ENCODE measurements at regions not wholly inside any gene's neighbourhood (a gene's known extent, or its start where the extent isn't known, plus 50 kb on each side); places are given as distances from the start of the nearest gene placed in this dataset.

- DNase-seq (ENCODE audit: low read depth in 1 of 2, low spot score in 1 of 2): no peak
- TF ChIP-seq POLR2AphosphoS5 (IDR thresholded peaks at IDR 0.05; ENCODE audit: low read depth) (no peak), GABPA (IDR thresholded peaks at IDR 0.05; ENCODE audit: low read depth) (no peak), SPI1 (IDR thresholded peaks at IDR 0.05; ENCODE audit: borderline replicate concordance, low read depth) (no peak)
- TF ChIP-seq, protein P1, sequence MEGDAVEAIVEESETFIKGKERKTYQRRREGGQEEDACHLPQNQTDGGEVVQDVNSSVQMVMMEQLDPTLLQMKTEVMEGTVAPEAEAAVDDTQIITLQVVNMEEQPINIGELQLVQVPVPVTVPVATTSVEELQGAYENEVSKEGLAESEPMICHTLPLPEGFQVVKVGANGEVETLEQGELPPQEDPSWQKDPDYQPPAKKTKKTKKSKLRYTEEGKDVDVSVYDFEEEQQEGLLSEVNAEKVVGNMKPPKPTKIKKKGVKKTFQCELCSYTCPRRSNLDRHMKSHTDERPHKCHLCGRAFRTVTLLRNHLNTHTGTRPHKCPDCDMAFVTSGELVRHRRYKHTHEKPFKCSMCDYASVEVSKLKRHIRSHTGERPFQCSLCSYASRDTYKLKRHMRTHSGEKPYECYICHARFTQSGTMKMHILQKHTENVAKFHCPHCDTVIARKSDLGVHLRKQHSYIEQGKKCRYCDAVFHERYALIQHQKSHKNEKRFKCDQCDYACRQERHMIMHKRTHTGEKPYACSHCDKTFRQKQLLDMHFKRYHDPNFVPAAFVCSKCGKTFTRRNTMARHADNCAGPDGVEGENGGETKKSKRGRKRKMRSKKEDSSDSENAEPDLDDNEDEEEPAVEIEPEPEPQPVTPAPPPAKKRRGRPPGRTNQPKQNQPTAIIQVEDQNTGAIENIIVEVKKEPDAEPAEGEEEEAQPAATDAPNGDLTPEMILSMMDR (IDR thresholded peaks at IDR 0.05; ENCODE audit: insufficient read depth, low read length): no peak
- TF ChIP-seq, protein P2, sequence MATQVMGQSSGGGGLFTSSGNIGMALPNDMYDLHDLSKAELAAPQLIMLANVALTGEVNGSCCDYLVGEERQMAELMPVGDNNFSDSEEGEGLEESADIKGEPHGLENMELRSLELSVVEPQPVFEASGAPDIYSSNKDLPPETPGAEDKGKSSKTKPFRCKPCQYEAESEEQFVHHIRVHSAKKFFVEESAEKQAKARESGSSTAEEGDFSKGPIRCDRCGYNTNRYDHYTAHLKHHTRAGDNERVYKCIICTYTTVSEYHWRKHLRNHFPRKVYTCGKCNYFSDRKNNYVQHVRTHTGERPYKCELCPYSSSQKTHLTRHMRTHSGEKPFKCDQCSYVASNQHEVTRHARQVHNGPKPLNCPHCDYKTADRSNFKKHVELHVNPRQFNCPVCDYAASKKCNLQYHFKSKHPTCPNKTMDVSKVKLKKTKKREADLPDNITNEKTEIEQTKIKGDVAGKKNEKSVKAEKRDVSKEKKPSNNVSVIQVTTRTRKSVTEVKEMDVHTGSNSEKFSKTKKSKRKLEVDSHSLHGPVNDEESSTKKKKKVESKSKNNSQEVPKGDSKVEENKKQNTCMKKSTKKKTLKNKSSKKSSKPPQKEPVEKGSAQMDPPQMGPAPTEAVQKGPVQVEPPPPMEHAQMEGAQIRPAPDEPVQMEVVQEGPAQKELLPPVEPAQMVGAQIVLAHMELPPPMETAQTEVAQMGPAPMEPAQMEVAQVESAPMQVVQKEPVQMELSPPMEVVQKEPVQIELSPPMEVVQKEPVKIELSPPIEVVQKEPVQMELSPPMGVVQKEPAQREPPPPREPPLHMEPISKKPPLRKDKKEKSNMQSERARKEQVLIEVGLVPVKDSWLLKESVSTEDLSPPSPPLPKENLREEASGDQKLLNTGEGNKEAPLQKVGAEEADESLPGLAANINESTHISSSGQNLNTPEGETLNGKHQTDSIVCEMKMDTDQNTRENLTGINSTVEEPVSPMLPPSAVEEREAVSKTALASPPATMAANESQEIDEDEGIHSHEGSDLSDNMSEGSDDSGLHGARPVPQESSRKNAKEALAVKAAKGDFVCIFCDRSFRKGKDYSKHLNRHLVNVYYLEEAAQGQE (IDR thresholded peaks at IDR 0.05; ENCODE audit: insufficient replicate concordance, low read depth): no peak
- H3K27ac ChIP-seq (replicated peaks): no peak overlapping the region
- H3K4me3 ChIP-seq (replicated peaks; ENCODE audit: insufficient read depth, low read length): no peak overlapping the region
- no peaks in the 10 kb centered on the region for H3K27me3 ChIP-seq (ENCODE audit: insufficient read depth, poor library complexity, severe bottlenecking)
Measured at GRCh38 chr13:84038001-84038400, 155.7 kb upstream of the SLITRK1 start.

GRCh38 chr13:84032116-84032515, 149.8 kb upstream of the SLITRK1 start:
- Histone ChIP-seq H3K27ac (replicated peaks) (no peak overlapping the region), H3K27me3 (ENCODE audit: insufficient read depth, poor library complexity, severe bottlenecking) (no peaks in the 10 kb centered on the region), H3K4me3 (replicated peaks; ENCODE audit: insufficient read depth, low read length) (no peak overlapping the region)
- TF ChIP-seq, protein P2 (IDR thresholded peaks at IDR 0.05; ENCODE audit: insufficient replicate concordance, low read depth): no peak
- no peak for TF ChIP-seq GABPA (IDR thresholded peaks at IDR 0.05; ENCODE audit: low read depth)
- TF ChIP-seq POLR2AphosphoS5 (IDR thresholded peaks at IDR 0.05; ENCODE audit: low read depth): no peak
- TF ChIP-seq, protein P1 (IDR thresholded peaks at IDR 0.05; ENCODE audit: insufficient read depth, low read length): no peak
- TF ChIP-seq SPI1 (IDR thresholded peaks at IDR 0.05; ENCODE audit: borderline replicate concordance, low read depth): no peak
- DNase-seq (ENCODE audit: low read depth in 1 of 2, low spot score in 1 of 2): no peak

- H3K27me3 ChIP-seq (ENCODE audit: insufficient read depth, poor library complexity, severe bottlenecking): no peaks in the 10 kb centered on the region
- H3K27ac ChIP-seq (replicated peaks): no peak overlapping the region
- TF ChIP-seq POLR2AphosphoS5 (IDR thresholded peaks at IDR 0.05; ENCODE audit: low read depth): no peak
- TF ChIP-seq, protein P2 (IDR thresholded peaks at IDR 0.05; ENCODE audit: insufficient replicate concordance, low read depth): no peak
- no peak for TF ChIP-seq GABPA (IDR thresholded peaks at IDR 0.05; ENCODE audit: low read depth)
- TF ChIP-seq, protein P1 (IDR thresholded peaks at IDR 0.05; ENCODE audit: insufficient read depth, low read length): no peak
- TF ChIP-seq SPI1 (IDR thresholded peaks at IDR 0.05; ENCODE audit: borderline replicate concordance, low read depth): no peak
- no peak overlapping the region for H3K4me3 ChIP-seq (replicated peaks; ENCODE audit: insufficient read depth, low read length)
- DNase-seq (ENCODE audit: low read depth in 1 of 2, low spot score in 1 of 2): no peak
Measured at GRCh38 chr13:84031120-84031519, 148.8 kb upstream of the SLITRK1 start.
